MM.1S (cell line): ENCODE measurements at regions not wholly inside any gene's neighbourhood (a gene's known extent, or its start where the extent isn't known, plus 50 kb on each side); places are given as distances from the start of the nearest gene placed in this dataset.

ENCODE experiments used
- CTCF ChIP-seq: fragments of 300-600 bp; sonication (generic); IDR thresholded peaks from 2 replicates; pipeline ENCODE4 v1.5.1; 2016; ENCODE audit warnings: antibody characterized with exemption, low read length, mixed read lengths
- EZH2 ChIP-seq: fragments of 300-600 bp; sonication (generic); optimal IDR thresholded peaks from 2 replicates; pipeline ENCODE3; 2017; ENCODE audit warnings: low read depth, mild to moderate bottlenecking, antibody characterized with exemption, low read length, mixed read lengths

GRCh38 chrX:3169421-3169820, 128.2 kb downstream of the ARSF start:
- no peak for TF ChIP-seq CTCF
- no peak for TF ChIP-seq EZH2
